ENCODE measurements at regions not wholly inside any gene's neighbourhood (a gene's known extent, or its start where the extent isn't known, plus 50 kb on each side); places are given as distances from the start of the nearest gene placed in this dataset.

- H3K27ac ChIP-seq: no peak overlapping the region
- no peak for TF ChIP-seq CTCF (conservative IDR thresholded peaks at IDR 0.05)
These were observed 148.9 kb upstream of the SPEF2 start for GRCh38 chr5:35468811-35469210.

DNA sequence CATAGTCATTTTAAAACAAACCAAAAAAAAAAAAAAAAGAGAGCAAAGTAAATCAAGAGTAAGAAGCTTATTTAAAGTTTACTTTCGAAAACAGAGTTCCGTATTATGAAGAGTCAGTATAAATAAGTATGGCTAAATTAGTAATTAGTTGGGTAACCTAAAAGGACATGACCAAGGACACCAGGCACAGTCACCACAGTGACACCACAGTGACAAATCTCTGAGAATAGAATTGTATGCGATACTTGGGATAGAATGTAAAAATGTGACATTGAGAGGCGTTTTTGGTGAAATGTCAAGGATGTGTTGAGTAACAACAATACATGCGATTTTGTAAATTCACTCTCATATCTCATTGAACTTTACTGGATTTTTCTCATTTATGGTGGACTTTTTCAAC lies 150.9 kb upstream of the SPEF2 start:
- no peak for TF ChIP-seq CTCF (conservative IDR thresholded peaks at IDR 0.05)

GRCh38 chr5:35464757-35465156 lies 152.9 kb upstream of the SPEF2 start:
- no peak for TF ChIP-seq CTCF (conservative IDR thresholded peaks at IDR 0.05)
- no peak overlapping the region for H3K27ac ChIP-seq

More for the DNA sequence above, 150.9 kb upstream of the SPEF2 start:
- H3K27ac ChIP-seq: no peak overlapping the region

GRCh38 chr5:35461530-35461929 lies 156.1 kb upstream of the SPEF2 start:
- H3K27ac ChIP-seq: no peak overlapping the region
- no peak for TF ChIP-seq CTCF (conservative IDR thresholded peaks at IDR 0.05)

- no peak for TF ChIP-seq CTCF (conservative IDR thresholded peaks at IDR 0.05)
- H3K27ac ChIP-seq: no peak overlapping the region
These were observed 158.8 kb upstream of the SPEF2 start for GRCh38 chr5:35458824-35459207.

DNA sequence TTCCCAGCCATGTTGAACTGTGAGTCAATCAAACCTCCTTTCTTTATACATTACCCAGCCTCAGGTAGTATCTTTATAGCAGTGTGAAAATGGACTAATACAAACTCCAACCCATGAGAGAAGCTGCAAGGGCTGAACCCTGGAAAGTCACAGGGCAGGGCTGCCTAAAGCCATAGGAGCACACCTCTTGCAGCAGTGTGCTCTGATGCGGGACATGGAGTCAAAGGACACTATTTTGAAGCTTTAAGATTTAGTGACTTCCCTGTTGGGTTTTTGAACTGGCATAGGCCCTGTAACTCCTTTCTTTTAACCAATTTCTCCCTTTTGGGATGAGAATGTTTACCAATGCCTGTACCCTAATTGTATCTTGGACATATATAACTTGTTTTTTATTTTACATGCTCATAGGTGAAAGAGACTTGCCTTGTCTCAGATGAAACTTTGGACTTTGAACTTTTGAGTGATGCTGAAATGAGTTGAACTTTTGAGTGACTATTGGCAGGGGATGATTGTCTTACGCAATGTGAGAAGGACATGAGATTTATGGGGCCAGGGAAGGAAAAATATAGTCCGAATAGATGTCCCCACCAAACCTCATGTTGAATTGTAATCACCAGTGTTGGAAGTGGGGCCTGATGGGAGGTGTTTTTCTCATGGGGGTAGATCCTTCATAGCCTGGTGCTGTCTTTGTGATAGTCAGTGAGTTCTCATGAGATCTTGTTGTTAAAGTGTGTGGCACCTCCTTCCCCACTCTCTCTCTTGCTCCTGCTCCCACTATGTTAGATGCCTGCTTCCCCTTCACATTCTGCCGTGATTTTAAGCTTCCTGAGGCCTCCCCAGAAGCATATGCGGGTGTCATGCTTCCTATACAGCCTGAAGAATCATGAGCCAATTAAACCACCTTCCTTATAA lies 159.5 kb upstream of the SPEF2 start:
- TF ChIP-seq CTCF (conservative IDR thresholded peaks at IDR 0.05): no peak
- H3K27ac ChIP-seq: no peak overlapping the region

DNA sequence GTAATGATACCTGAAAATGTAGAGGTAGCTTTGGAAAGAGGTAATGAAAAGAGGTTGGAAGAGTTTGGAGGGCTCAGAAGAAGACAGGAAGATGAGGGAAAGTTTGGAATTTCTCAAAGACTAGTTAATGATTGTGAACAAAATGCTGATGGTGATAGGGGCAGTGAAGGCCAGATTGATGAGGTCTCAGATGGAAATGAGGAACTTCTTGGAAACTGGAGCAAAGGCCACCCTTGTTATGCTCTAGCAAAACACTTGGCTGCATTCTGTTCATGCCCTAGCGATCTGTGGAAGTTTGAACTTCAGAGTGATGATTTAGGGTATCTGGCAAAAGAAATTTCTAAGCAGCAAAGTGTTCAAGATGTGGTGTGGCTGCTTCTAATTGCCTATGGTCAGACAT lies 161.2 kb upstream of the SPEF2 start:
- H3K27ac ChIP-seq: no peak overlapping the region
- no peak for TF ChIP-seq CTCF (conservative IDR thresholded peaks at IDR 0.05)
